Activated CD8-positive, alpha-beta T cell treated with anti-CD3 and anti-CD28 coated beads, Interleukin-2, amount 10 ng/mL, durations not matched to agents 7 days and 5 days (primary cell): ENCODE measurements at regions not wholly inside any gene's neighbourhood (a gene's known extent, or its start where the extent isn't known, plus 50 kb on each side); places are given as distances from the start of the nearest gene placed in this dataset.

Source experiments
- ATAC-seq: fragments of 150-1000 bp; cut with Tn5 transposase; one replicate; pipeline ENCODE4 v1.10.0; 2021; ENCODE audit warnings: moderate library complexity
- CTCF ChIA-PET: fragments of 350-600 bp; sonication (Branson Sonifier 250); formaldehyde crosslinking; loops from one replicate; lab custom pipeline; 2021; ENCODE audit warnings: antibody characterized with exemption; lab: Charles Lee
- POLR2A ChIA-PET: fragments of 350-600 bp; sonication (Branson Sonifier 250); formaldehyde crosslinking; loops from one replicate; lab custom pipeline; 2021; ENCODE audit warnings: antibody characterized with exemption; lab: Charles Lee
- DNase-seq: peaks from one replicate; pipeline ENCODE4 v3.0.0-alpha.2; 2020
- H3K27ac Mint-ChIP-seq: one replicate; pipeline ENCODE4 v1.8.0; 2021; ENCODE audit warnings: mild to moderate bottlenecking, mixed read lengths
- H3K27me3 Mint-ChIP-seq: one replicate; pipeline ENCODE4 v1.8.0; 2021; ENCODE audit warnings: low read depth, mixed read lengths
- H3K36me3 Mint-ChIP-seq: one replicate; pipeline ENCODE4 v1.8.0; 2021; ENCODE audit warnings: low read depth, mixed read lengths
- H3K4me1 Mint-ChIP-seq: one replicate; pipeline ENCODE4 v1.8.0; 2021; ENCODE audit warnings: low read depth, mixed read lengths
- H3K4me3 Mint-ChIP-seq: one replicate; pipeline ENCODE4 v1.8.0; 2021; ENCODE audit warnings: mild to moderate bottlenecking, mixed read lengths
- H3K9me3 Mint-ChIP-seq: one replicate; pipeline ENCODE4 v1.8.0; 2022; ENCODE audit warnings: mixed read lengths; ENCODE audit not compliant: insufficient read depth

DNA sequence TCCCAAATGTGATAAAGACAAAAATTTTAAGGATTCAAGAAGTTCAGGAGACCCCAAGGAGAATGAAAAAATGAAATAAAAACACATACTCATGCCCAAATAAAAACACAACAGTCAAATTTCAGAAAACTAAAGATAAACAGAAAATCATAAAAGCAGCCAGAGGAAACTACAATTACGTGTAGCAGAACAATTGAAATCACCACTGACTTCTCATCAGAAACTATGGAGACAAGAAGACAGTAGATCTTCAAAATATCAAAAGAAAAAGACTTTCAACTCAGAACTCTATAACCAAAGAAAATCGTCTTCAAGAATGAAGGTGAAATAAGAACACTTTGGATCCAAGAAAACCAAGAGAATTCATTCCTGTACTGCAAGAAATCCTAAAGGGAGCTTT is 54.9 kb downstream of the DIO3 start:
- H3K4me1 Mint-ChIP-seq = no peaks in the 10 kb centered on the region
- CTCF ChIA-PET = no interaction called here
- ATAC-seq (no peak), DNase-seq (no peak)
- H3K4me3 Mint-ChIP-seq = no peak overlapping the region
- no peaks in the 10 kb centered on the region for H3K36me3 Mint-ChIP-seq
- POLR2A ChIA-PET = no interaction called here
- H3K9me3 Mint-ChIP-seq = no peaks in the 10 kb centered on the region
- H3K27ac Mint-ChIP-seq = no peak overlapping the region
- H3K27me3 Mint-ChIP-seq = peaks cover 39% of the 10 kb centered on the region

DNA sequence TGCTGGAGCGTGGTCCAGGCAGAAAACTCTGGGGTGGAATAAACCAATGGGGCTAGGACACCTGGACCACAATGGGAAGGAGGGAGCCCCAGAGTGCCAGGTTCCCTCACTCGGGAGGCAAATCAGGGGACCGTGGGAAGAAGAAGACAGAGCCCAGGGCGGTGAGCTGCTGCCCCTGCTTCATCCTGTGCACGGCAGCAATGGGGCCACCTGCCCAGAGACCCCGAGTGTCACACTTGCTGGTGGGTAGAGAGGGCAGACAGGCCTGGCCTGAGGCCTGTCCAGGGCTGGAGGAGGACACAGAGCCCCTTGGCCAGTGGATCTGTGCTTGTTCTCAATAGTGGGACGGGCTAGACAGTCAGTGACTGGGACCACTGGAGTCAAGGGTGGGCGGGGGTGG is 58.2 kb downstream of the DIO3 start:
- no peak overlapping the region for H3K27ac Mint-ChIP-seq
- peaks cover 20% of the 10 kb centered on the region for H3K27me3 Mint-ChIP-seq
- H3K9me3 Mint-ChIP-seq = no peaks in the 10 kb centered on the region
- no peaks in the 10 kb centered on the region for H3K36me3 Mint-ChIP-seq
- no peak for DNase-seq
- CTCF ChIA-PET = no interaction called here
- ATAC-seq = no peak
- peaks cover 9% of the 10 kb centered on the region for H3K4me1 Mint-ChIP-seq
- POLR2A ChIA-PET = no interaction called here
- no peak overlapping the region for H3K4me3 Mint-ChIP-seq

DNA sequence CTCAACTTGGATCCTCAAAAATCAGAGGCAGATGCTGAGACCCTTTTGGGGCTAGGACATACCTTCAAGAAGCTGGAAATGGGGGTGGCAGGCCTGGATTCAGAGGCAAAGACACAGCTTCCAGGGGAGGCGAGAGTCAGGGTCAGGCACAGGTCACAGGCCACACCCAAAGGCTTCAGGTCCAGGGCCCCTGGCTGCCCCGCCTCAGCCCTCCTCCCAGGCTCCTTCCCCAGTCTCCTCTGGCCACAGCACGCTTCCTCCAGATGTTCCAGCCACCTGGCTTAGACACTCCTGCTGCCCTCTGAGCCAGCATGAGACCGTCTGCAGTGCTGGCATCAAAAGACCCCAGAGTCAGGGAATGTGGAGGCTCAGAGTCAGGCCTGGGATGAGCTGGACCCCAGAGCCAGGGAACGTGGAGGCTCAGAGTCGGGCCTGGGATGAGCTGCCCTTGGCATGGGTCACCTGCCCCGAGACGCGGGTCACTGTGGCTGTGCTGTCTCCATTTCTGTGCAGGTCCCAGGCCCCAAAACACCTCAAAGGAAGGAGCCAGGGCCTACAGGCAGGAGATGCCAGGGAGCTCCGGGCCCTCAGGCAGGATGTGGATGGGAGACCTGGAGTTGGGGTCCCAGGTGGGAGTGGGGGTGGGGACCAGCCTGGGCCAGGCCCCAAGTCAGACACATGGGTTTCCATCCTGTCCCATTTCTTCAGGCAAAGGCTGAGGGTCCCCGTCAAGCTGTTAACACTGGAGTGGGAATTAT is 58.9 kb downstream of the DIO3 start:
- CTCF ChIA-PET = no interaction called here
- Mint-ChIP-seq H3K4me3 (no peak overlapping the region), H3K27me3 (peaks cover 16% of the 10 kb centered on the region), H3K4me1 (peaks cover 9% of the 10 kb centered on the region), H3K36me3 (no peaks in the 10 kb centered on the region), H3K9me3 (no peaks in the 10 kb centered on the region), H3K27ac (no peak overlapping the region)
- DNase-seq = no peak
- POLR2A ChIA-PET = no interaction called here
- no peak for ATAC-seq

DNA sequence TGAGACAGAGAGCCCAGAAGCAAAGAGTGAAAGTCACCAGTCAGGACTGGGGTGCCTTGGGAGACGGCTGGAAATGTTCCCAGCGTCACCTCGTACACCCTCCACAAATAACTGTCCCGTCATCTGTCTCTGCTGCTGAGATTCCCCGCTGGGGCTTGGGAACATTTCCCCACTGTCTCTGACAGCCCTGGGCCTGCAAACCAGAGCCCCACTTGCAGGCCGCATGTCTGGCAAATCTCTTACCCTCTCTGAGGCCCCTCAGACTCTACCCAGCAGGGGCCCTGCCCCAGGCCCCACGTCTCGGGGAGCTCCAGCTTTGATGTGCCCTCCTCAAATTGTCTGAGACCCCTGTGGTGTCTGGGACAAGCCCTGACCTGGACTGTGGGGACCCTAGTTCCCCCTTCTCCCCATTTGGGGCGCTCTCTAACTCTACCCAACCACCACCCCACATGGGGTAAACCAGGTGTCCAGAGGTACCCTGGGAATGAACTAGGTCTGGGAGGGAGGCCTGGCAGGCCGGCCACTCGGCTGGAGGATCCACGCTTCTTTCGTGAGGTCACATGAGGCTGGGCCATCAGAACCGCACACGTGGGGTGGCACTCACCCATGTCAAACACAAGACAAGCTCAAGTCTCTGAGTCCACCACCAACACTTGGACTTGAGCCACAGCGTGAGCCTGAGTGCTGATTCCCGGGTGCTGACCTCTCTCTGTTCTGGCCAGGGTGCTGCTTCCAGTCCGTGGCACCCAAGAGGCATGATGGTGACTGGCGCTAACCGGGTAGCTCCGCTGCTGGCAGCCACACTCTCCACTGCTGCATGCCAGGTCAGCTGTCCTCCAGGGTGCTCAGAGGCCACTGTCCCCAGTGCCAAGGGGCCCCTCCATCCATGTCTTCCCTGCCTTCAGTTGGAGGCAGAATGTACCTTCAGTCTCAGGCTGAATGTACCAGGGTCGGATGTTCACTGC is 59.8 kb downstream of the DIO3 start:
- no peak for DNase-seq
- Mint-ChIP-seq H3K4me1 (peaks cover 9% of the 10 kb centered on the region), H3K27me3 (peaks cover 14% of the 10 kb centered on the region), H3K4me3 (no peak overlapping the region), H3K36me3 (no peaks in the 10 kb centered on the region), H3K9me3 (no peaks in the 10 kb centered on the region), H3K27ac (no peak overlapping the region)
- CTCF ChIA-PET = no interaction called here
- POLR2A ChIA-PET = interaction anchor here (0.7 kb wide), 1 partner anchor 1161 kb away, joined by 3 read pairs; no protein-coding TSS in a partner anchor
- ATAC-seq = no peak

DNA sequence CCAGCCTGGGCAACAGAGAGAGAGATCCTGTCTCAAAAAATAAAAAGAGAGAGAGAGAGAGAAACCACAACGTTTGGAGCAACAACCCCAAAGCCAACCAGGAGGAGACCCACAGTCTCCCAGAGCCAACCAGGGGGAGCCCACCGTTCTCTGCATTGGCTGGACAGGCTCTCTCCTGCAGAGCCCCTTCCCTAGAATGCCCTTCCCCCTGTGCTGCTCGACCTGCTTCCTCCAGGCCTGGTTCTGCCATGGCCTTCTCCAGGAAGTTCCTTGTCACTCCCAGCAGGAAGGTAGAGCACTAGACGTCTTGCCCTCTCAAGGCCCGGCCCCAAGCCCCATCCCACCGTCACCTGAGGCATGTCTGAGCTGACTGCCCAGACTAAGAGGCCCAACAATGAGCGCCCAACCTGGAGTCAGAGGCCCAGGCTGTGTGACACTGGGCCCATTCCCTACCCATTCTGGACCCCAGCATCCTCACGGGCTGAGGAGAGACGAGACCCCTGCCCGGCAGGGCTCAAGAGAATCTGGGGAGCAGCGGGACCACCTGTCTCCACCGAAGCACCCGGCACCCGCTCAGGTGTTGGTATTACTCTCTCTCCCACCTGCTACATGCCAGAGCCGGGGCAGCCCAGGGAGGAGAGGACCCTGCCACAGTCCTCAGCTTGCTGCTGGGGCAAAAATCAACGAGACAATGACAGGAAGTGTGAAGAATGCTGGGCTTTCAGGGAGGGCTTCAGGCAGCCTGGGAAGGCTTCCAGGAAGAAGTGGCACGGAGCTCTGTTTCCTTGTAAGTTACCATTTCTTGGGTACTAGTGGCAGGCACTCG is 61.2 kb downstream of the DIO3 start:
- H3K36me3 Mint-ChIP-seq = no peaks in the 10 kb centered on the region
- H3K27ac Mint-ChIP-seq = no peak overlapping the region
- ChIA-PET CTCF (no interaction called here), POLR2A (no interaction called here)
- H3K4me1 Mint-ChIP-seq = peaks cover 9% of the 10 kb centered on the region
- no peak for ATAC-seq
- H3K4me3 Mint-ChIP-seq = no peak overlapping the region
- DNase-seq = no peak
- H3K27me3 Mint-ChIP-seq = peaks cover 16% of the 10 kb centered on the region
- no peaks in the 10 kb centered on the region for H3K9me3 Mint-ChIP-seq

DNA sequence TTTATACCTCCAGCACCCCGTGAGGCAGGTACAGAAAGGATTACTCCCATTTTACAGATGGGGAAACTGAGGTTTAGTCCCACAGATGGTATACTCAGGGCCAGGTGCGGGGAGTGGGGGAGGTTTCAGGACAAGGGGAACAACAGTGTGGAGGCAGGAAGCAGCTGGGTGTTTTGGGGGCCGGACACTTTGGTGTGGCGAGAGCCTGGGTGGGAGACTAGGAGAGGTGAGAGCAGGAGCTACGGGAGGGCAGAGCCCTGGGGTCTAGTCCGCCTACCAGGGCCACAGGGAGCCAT is 61.7 kb downstream of the DIO3 start:
- no peaks in the 10 kb centered on the region for H3K36me3 Mint-ChIP-seq
- ChIA-PET CTCF (interaction anchor here (1.3 kb wide), 1 partner anchor 772 kb away, joined by 3 read pairs; no protein-coding TSS in a partner anchor), POLR2A (no interaction called here)
- H3K27me3 Mint-ChIP-seq = peaks cover 16% of the 10 kb centered on the region
- H3K27ac Mint-ChIP-seq = no peak overlapping the region
- H3K4me3 Mint-ChIP-seq = no peak overlapping the region
- H3K9me3 Mint-ChIP-seq = no peaks in the 10 kb centered on the region
- ATAC-seq = no peak
- H3K4me1 Mint-ChIP-seq = peaks cover 9% of the 10 kb centered on the region
- DNase-seq = no peak

DNA sequence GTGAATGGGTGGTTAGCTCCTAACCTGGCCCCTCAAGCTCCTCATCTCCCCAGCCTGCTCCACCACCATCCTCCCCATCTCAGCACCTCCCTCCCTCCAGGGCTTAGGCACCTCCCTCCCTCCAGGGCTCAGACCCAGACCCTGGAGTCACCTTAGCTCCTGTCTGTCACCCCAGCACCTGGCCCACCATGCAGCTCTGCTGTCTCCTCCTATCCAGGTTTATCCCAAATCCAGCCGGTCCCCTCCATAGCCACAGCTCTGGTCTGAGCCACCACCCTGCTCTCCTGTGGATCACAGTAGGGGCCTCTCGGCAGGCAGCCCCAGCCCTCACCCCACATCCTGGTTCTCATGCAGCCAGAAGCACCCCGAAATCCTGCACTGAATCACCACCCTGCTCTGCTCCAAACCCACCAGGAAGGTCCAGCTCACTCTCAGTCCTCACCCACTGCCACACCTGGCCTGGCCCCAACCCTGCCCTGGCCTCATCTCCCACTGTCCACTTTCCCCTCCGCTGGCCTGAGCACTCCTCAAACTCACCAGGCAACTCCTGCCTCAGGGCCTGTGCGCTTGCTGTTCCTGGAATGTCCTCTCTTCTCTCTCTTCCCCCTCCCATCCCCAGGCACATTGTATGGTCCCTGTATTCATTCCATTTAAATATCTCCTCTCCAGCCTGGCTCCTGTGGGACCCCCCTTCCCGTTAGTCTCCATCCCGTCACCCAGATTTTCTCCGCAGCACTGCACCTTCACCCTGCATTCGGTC is 62.6 kb downstream of the DIO3 start:
- Mint-ChIP-seq H3K27me3 (peaks cover 14% of the 10 kb centered on the region), H3K27ac (no peak overlapping the region), H3K9me3 (no peaks in the 10 kb centered on the region), H3K4me3 (no peak overlapping the region), H3K4me1 (peaks cover 9% of the 10 kb centered on the region), H3K36me3 (no peaks in the 10 kb centered on the region)
- POLR2A ChIA-PET = no interaction called here
- ATAC-seq (no peak), DNase-seq (no peak)
- CTCF ChIA-PET = interaction anchor here (1.3 kb wide), 1 partner anchor 773 kb away, joined by 3 read pairs; no protein-coding TSS in a partner anchor

DNA sequence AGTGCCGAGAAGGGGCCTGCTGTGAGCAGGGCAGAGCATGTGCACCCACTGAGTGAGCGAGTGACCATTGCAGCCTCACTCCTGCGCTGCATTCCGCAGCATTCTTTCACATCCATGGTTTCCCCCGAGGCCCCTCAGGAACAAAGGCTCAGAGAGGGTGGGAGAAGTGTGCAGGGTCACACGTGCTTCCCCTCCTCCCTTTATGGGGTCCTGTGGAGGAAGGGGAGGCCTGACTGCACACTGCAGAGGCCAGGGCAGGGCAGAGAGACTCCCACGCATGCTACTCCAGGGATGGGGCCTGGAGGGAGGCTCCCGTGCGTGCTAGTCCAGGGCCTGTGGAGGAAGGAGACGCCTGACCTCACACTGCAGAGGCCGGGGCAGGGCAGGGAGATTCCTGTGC is 63.2 kb downstream of the DIO3 start:
- no peak overlapping the region for H3K4me3 Mint-ChIP-seq
- peaks cover 9% of the 10 kb centered on the region for H3K27me3 Mint-ChIP-seq
- no peaks in the 10 kb centered on the region for H3K36me3 Mint-ChIP-seq
- ChIA-PET CTCF (no interaction called here), POLR2A (no interaction called here)
- DNase-seq = no peak
- no peak for ATAC-seq
- no peaks in the 10 kb centered on the region for H3K9me3 Mint-ChIP-seq
- peaks cover 9% of the 10 kb centered on the region for H3K4me1 Mint-ChIP-seq
- H3K27ac Mint-ChIP-seq = no peak overlapping the region

DNA sequence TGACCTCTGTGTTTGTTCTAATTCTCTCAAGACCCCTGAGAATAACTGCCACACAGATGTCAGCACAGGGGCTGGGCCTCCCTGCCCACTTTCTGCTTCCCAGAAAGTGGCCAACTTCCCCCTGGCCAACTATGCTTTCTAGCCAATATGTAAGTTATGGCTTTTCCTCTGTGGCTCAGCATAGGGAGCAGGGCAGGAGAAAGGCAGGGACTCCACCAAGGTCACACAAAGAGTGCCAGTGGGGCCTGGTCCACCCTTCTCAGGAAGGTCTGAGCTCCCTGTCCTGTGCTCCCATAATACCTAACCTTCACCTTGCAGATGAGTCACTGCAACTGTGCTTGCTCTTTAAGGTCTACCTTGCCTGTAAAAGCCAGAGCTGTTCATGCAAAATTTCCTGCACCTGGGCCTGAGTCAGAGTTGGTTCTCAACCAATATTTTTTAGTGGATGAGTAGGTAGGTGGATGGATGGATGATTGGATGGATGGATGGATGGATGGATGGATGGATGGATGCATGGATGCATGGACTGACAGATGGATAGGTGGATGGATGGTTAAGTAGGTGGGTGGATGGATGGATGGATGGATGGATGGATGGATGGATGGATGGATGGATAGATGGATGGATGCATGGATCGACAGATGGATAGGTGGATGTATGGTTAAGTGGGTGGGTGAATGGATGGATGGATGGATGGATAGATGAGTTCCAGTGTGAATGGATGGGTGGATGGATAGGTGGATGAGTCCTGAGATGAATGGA is 64.2 kb downstream of the DIO3 start:
- H3K9me3 Mint-ChIP-seq = no peaks in the 10 kb centered on the region
- ChIA-PET CTCF (no interaction called here), POLR2A (no interaction called here)
- H3K36me3 Mint-ChIP-seq = no peaks in the 10 kb centered on the region
- H3K4me3 Mint-ChIP-seq = no peak overlapping the region
- H3K27ac Mint-ChIP-seq = no peak overlapping the region
- DNase-seq (no peak), ATAC-seq (no peak)
- H3K27me3 Mint-ChIP-seq = peaks cover 9% of the 10 kb centered on the region
- peaks cover 9% of the 10 kb centered on the region for H3K4me1 Mint-ChIP-seq

DNA sequence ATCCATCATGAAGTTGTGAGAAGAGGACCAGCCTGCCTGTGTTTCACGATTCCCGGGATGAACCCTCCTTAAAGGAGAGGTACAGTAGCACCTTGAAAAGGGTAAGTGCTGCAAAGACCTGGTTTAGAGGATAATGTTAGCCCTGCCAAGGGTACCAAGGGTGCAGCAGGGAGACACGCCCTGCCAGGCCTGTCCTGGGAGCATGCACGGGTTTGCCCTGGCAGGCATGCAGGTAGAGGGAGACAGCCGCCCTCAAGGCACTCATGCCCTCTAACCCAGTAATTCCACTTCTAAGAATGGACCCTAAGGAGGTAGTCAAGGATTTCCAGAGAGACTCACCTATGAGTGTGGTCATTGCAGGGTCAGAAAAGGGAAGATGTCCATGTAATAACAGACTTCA is 65.0 kb downstream of the DIO3 start:
- H3K27ac Mint-ChIP-seq = no peak overlapping the region
- H3K9me3 Mint-ChIP-seq = no peaks in the 10 kb centered on the region
- peaks cover 9% of the 10 kb centered on the region for H3K27me3 Mint-ChIP-seq
- peaks cover 9% of the 10 kb centered on the region for H3K4me1 Mint-ChIP-seq
- no peaks in the 10 kb centered on the region for H3K36me3 Mint-ChIP-seq
- H3K4me3 Mint-ChIP-seq = no peak overlapping the region
- DNase-seq = no peak
- POLR2A ChIA-PET = no interaction called here
- CTCF ChIA-PET = no interaction called here
- ATAC-seq = no peak

DNA sequence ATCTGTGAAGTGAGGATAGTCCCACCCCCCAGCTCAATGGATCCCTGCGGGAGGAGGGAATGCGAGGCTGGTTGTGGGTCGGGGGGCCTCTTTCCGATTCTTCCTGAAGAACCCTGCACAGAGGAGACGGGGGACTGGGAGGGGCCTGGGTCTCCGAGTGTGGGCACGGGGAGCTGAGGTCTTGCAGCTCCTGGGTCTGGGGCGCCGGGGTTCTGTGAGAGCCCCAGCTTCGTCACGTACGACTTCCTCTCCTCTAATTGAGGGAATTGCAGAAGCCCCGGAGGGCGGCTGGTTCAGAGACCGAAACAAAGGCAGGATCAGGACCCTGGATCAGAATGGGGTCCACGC is 66.6 kb downstream of the DIO3 start:
- ChIA-PET POLR2A (no interaction called here), CTCF (no interaction called here)
- no peaks in the 10 kb centered on the region for H3K9me3 Mint-ChIP-seq
- no peaks in the 10 kb centered on the region for H3K4me1 Mint-ChIP-seq
- ATAC-seq (no peak), DNase-seq (no peak)
- peaks cover 9% of the 10 kb centered on the region for H3K27me3 Mint-ChIP-seq
- no peaks in the 10 kb centered on the region for H3K36me3 Mint-ChIP-seq
- H3K27ac Mint-ChIP-seq = no peak overlapping the region
- H3K4me3 Mint-ChIP-seq = no peak overlapping the region
